GM18867 (cell line): ENCODE measurements at regions not wholly inside any gene's neighbourhood (a gene's known extent, or its start where the extent isn't known, plus 50 kb on each side); places are given as distances from the start of the nearest gene placed in this dataset.
"Not testable (repeated sequence)": the region's sequence is repeated elsewhere in the genome, so short reads cannot be mapped to it uniquely, and the experiment has no call there.

Experiments
- ATAC-seq: cut with Tn5 transposase; IDR thresholded peaks from one replicate; pipeline ENCODE4 v1.9.1; 2021; ENCODE audit warnings: mild to moderate bottlenecking, moderate library complexity; ENCODE audit not compliant: unreplicated experiment

DNA sequence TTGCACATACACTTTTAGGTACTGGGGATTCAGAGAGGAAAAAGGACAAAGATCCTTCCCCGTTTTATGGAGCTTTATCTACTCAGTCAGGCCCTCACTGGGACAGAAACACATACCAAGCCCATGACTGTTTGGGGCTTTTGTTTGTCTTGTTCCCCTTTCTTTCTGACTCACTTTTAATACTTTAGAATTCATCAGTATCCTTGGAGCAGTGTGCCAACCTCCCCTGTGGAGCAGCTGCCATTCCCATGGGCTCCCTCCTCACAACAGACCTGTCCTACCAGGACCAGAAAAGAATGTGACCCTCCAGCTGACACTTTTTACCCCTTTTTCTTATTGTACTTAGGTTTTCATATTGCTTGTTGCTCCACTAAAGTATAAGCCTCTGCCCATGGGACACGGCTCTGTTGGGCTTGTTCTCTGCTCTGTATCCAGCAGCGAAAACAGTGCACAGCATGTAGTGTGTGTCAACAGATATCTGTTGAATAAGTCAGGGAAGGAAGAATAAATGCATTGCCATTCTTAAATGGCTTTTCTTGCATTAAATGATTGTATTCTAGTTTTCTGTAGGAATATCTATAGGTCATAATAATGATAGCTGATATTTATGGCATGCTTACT, 431.1 kb downstream of the EFNB2 start:
- no peak for ATAC-seq

DNA sequence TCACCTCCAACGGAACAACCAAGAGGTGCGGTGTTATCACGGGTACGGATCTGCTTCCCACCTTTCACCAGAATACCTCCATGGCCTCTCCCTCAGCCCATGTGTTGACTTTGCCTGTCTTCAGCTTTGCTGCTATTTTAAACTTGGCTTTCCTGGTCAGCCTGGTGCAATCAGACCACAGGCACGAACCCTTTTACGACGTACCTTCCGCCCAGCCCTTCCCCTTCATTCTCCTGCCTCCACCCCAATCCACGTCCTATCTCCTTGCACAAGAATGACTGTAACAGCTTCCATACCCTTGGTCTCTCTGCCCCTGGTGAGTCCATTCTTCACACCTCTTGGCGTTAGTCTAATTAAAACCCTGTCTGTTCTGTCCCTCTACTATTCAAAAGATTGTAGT, 431.7 kb downstream of the EFNB2 start:
- no peak for ATAC-seq

DNA sequence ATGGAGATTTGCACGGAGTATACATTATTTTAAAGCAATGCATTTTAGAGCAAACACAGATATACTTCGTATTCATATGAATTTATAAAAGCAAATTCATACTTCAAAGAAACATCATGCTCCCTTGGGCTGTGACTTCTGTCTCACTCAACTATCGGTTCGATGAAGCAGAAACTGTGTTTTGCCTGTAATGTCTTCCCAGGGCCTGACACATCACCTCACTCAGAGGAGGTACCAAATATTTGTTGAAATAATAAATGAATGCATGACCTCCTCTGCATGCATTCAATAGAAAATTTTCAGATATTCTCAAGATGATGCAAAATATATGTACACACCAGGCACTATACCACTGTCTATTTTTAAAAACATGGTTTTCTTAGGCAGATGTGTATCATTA, 432.7 kb downstream of the EFNB2 start:
- ATAC-seq: no peak

DNA sequence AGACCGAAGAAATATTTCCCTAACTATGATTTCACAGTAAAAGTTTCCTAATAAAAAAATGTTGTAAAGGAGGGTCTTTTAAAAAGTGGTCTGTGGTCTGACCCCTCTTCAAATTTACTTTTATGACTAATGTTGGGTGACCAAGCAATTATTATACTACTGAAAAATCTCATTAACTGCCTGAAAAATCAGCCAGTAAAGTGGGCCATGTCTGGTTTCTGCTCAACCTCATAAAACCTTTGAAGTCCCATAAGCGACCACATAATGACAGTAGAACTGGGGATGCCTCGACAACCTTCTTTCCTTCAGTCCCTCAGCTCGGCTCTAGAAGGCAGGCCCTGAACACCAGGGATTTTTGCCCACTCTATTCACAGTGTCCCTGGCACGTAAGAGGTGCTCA, 434.3 kb downstream of the EFNB2 start:
- no peak for ATAC-seq

DNA sequence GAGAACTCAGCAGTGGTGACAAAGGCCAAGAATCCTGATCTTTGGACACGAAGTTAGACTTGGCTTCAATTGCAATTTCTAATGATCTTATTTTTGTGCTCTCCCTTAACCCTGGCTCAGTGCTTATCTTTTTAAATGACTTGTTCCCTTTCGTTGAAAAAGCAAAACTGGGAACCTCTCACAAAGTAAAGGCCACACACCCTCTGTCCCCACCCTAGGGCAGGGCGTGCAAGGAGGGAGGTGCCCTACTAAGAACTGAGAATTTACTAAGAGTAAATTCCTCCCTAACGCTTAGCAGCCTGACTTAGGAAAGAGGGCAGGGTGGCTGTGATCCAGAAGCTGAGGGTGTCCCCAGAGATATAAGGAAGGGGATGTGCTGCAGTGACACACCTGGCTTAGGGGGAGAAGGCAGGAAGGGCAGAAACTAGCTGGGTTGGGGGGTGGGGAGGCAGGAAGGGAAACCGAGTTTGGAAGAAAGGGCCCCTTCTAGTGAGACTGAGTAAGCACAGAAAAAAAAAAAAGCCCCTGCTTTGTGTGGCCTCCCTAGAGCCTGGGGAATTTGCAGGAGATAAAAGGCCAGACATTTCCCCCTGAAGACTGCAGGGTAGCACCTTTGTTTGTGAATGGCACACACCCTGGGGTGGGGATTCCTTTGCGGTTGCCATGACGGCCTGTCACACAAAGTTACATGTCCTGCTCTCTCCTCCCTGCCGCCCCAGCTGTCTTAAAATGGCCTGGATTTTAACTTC, 435.1 kb downstream of the EFNB2 start:
- ATAC-seq: no peak

DNA sequence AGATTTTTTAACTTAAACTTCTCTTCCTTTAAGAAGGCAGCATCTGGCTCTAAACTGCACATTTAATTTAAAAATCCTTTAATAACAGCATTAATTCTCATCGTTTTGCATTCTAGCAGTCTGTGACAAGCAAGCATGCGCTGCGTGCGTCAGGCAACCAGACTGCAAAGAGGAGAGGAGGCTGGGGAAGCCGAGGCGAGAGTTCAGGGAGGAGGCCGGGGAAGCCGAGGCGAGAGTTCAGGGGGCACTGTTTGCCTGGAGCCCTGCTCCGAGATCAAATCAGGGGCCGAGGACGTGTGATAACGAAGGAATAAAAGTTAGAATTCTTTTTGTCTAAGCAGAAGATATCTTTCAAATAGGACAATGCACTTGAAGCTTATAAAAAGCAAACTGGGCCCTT, 435.7 kb downstream of the EFNB2 start:
- ATAC-seq: no peak

DNA sequence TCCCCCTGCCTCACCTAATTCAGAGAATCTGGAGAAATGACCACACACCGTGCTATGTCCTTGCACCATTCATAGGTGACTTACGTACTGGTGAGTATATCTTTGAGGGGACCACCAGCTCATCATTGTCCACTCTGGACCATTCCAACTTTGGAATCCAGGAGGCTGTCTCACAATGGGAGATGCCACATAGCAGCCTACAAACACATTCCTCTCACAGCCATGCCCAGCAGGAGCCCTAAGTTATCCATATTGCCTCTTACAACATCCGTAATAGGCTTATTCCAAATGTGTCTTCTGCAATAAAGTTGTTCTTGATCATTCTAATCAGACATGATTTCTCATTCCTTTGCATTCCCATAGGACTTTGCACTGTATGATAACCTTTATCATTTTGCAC, 436.7 kb downstream of the EFNB2 start:
- ATAC-seq: no peak

DNA sequence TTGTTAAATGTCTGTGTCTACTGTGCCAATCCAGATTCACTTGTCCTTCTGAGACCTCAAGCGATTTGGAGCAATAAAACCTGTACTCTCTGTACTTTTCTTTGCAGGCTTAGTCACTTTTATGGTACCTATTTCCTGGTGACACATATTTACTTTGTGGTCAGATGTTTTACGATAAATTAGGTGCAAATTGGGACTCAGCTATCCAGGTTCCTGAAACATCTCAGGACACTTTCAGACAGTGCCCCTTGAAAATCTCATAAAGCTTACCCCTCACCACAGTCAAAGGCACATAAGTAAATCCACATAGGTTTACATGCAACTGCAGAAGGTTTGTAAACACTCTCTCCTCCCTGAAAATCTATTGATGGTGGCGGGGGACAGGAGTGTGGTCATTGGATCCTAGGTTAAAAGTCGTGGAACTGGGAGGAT, 438.8 kb downstream of the EFNB2 start:
- ATAC-seq: no peak

DNA sequence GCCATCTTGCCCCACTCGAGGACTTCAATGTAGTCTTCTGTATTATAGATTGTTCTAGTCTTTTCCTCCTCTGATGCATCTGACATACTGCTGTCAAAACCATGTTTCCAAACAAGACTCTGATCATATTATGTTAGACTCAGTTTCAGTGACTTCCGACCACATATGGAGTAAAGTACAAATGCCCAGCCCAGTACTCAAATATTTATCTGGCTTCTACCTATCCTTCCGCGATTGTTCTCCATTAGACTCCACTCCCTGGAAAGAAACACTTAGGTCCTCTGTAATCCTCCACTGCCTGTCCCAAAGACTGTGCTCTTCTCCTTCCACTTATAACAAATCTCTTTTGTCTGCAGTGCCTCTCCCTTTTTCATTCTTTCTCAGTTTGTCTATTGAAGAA, 439.5 kb downstream of the EFNB2 start:
- ATAC-seq: no peak

DNA sequence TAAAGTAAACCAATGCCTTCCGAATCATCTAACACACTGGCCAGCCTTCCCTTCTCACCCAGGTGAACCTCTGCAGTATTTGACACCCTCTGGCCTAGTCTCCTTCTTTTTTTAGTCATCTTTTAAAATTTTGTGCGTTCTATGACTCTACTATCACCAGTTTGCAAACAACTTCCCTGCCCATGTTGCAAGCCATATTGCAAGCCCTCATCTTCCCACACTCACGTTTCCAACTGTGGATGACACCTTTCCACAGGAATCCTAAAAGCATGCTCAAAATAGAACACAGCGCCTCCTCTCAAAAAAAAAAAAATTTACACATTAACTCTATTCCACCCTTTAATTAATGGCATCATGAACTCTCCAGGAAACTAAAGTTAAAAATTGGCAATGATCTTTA, 440.1 kb downstream of the EFNB2 start:
- no peak for ATAC-seq

DNA sequence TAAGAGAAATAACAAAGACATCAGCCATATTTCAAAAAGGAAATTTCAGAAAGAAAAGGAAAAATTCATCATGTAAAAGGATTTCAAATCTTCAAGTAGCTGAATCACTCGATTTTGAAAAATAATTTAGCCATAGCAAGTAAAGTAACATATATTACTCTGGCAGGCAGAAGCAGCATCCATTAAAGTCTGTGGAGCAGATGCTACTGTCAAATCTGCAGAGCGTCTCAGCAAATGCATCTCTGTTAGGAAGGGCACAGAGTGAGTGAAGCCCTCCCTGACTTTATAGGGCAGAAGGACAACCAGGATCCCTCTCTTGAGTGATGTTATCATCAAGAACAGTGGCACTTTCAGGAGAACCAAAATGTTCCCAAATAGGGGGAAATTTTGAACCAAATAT, 445.5 kb downstream of the EFNB2 start:
- ATAC-seq: no peak

DNA sequence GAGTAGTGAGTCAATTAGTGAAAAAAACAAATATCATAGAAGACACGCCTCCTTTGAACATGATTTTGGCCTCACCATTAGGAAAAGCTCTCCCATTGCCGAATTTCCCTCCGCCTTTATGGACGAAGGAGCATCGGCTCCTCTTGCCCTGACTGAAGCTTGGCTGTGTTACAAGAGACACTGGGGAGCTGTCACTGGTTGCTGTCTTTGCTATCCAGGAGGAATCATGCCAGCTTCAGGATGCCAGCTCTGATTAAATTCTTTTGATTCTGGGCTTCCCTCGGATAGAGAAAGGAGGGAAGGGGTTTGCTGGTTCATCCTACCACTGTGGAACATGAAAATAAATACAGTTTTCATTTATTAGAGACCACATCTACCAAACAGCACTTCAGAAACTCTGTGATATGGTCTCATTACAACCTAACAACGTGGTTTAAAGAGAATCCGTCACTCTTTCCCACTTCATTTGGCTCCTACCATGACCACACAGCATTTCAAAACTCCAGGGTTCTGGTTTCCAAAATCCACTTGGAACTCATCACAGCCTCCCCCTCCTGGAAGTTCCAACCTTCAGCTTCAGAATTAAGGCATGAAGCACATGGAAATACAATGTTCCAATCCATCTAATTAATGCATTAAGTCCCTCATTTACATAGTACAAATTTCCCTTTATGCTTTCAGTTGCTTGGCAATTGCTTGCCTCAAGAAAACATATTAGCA, 446.0 kb downstream of the EFNB2 start:
- no peak for ATAC-seq

DNA sequence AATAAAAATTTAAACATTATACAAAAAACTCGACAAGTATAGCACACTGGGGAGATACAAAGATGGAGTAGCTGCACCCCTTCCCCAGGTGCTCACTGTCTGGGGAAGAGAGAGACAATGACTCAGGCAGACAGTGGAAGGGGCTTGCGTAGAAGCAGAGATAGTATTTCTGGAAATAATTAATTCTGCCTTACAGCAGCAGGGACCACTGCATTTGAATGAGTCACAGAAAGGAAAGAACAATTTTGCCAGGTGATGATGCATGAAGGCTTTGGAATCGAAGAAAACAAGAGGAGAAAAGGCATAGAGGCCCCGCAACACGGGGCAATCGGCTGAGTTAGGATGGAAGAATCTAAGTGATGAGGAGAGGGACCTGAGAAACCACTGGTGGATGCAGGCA, 447.4 kb downstream of the EFNB2 start:
- ATAC-seq: no peak

DNA sequence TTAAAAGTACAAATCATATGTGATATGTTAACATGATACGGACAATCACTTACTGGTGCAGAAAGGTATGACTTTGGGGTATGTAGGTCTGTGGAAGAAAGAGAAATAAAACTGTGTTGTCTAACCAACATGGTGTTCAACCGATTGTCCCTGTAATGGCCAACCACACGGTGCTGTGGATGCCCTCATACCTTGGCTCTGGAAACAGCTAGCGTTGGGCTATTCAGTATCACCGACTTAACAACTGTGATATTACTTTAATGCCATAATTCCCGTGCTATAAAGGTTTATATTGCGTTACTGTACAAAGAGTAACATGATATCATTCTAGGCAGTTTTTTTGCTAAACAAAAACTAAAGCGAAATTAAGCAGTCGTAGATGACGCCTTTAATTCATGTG, 448.3 kb downstream of the EFNB2 start:
- no peak for ATAC-seq

DNA sequence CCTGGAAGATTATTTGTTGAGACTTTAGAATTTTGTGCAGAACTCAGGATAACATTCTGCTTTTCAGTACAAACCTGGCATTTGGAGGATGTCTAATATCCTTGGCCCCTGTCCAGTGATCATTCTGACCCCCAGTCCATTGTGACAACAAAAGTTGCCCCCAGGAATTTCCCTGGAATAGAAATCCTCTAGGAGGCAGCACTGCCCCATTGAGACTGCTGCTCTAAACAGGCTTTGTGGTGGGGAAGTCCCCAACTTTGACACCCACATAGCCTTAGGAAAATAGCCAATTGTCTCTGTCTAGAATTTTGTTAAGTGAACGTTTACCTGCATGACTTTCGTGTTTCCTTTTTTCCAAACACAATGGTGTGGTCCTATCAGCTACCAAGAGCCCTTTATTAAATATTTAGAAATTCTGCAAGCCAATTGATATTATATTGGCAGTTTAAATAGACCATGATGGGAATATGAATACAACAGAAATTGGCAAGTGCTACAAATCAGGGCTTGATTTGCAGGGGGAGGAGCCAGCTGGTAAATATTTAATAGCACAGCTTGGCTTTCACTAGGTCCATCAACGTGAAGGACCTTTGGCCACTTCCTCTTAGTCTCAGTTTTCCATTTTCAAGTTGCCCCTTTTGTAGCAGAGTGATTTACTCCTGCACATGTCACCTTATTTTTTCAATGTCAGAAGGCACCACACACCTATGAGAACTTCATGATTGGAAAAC, 451.7 kb downstream of the EFNB2 start:
- no peak for ATAC-seq

DNA sequence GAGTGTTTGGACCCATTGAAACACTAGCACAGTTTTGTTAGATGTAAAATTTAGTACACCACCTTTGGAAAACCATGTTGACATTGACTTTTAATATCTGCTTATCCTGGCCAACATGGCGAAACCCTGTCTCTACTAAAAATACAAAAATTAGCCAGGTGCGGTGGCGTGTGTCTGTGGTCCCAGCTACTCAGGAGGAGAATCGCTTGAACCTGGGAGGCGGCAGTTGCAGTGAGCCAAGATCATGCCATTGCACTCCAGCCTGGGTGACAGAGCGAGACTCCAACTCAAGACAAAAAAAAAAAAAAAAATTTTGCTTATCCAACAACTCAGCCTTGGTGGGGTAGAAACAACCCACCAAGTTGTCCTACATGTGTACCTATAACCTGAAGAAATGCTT, 454.2 kb downstream of the EFNB2 start:
- ATAC-seq: not testable (repeated sequence)

DNA sequence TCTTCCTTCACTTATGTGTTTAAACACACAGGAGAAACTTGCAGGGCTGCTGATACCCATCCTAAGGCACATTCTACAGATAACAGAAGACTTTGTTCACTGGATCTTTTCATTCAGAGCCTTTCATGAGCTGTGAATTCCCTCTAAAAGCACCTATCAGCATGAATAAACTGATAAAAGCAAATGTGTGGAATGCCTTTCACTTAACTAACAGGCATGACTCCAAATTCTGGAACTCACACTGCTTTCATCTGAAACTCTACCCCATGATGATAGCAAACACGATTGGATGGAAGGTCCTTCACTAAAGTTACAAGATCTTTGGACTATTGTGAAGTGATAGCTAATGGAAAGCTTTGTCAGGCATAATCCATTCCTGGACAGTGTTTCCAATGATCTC, 457.3 kb downstream of the EFNB2 start:
- ATAC-seq: no peak

DNA sequence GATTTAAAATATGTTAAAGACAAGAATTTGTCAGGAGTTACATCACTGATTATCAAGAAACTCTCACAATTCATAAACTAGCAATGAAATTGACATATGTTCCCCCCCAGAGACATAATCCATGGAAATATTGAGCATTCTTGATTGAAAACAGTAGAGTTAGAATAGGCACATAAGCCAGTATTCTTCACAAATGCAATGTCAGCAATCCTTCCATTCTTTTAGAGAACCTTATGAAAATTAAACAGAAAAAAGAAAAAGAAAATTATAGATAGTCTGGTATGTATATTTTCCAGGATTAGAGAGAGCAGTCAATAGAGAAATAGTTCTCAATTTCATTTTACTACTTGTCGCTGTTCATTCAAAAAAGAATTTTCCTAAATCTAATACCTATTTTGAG, 458.4 kb downstream of the EFNB2 start:
- no peak for ATAC-seq

DNA sequence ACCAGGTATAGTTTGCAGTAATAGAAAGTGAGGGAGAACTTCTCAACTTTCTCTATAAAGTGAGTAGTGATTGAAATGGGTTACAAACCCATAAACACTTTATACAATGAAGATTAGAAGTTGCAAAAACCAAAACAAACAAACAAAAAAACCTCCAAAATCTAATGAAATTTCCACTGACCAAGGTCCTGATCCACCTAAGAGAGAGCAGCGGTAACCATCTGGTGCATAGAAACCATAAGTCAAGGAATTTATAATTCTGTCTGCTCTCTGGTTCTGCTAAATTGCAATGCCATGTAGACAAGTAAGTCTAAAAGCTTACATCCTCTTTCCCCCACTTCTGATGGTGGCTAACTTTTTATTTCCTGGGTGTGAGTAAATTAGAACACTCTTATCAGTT, 463.4 kb downstream of the EFNB2 start:
- ATAC-seq: no peak

DNA sequence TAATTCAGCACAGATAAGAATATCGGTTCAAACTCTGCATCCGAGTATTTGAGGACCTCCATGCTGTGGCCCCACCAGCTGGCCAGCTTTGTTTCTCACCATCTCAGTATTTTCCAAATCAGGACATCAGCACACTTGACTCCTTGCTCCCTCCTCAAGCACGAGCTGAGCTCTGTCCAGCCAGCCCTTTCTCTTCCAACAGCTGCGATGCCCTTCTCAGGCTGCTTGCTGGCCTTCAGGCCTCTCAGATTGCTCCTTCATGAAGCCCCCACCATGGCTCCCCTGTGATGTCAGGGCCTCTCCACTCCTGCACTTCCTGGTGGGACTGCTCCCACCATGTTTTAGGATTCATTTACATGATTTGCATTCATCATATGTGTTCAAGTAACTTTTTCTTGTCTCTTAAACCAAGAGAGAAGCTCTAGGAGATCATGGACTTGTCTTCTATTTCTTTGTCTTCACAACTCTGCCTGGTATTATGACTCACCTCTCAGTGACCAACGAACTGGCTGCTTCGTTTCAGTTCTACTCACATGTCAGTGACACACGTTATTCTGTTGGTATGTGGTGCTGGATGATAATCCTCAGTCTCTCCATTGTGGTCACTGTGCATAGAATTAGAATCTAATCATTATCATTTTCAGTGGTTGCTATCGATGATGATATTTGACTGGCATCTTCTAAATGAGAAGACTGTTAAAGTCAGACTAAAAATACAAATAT, 471.7 kb downstream of the EFNB2 start:
- ATAC-seq: no peak

DNA sequence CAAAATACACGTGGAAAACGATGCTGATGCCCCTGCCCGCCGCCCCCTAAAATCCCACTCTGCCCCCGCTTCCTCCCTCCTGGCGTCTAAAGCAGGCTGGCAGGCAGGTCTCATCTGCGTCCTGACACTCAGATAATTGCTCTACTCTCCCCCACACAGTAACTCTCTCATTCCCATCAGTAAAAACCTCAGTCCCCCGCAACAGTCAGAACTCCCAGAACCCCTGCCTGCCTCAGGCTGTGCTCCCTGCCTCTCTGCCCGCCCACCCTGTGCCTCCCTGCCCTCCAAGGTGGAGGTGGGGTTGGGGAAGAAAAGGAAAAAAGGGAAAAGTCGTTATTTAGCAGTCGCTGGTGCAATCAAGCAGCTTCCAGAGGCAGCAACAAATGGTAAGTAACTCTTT, 473.7 kb downstream of the EFNB2 start:
- ATAC-seq: no peak
